Activated T-cell treated with anti-CD3 and anti-CD28 coated beads, Interleukin-2, amount 50 U/mL, for 1 hour (primary cell): ENCODE measurements at regions not wholly inside any gene's neighbourhood (a gene's known extent, or its start where the extent isn't known, plus 50 kb on each side); places are given as distances from the start of the nearest gene placed in this dataset.

Source experiments
- DNase-seq: peaks from one replicate; pipeline ENCODE4 v3.0.0-alpha.2; 2020

DNA sequence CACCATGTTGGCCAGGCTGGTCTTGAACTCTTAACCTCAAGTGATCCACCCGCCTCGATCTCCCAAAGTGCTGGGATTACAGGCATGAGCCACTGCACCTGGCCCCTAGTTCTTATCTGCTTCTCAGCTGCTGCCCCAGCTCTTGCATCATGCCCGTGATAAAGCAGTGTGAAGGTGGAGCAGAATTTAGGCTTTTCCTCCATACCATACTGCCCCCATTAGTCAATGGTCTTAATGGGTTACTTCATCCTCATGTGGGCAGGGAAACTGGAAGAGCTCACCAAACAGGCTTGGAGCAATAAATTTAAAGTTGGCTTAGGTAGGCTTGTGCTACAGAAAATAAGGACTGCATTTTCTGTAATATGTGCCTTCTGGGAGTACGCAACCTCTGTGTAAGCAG lies 636.9 kb upstream of the BOD1L1 start:
- DNase-seq: no peak

DNA sequence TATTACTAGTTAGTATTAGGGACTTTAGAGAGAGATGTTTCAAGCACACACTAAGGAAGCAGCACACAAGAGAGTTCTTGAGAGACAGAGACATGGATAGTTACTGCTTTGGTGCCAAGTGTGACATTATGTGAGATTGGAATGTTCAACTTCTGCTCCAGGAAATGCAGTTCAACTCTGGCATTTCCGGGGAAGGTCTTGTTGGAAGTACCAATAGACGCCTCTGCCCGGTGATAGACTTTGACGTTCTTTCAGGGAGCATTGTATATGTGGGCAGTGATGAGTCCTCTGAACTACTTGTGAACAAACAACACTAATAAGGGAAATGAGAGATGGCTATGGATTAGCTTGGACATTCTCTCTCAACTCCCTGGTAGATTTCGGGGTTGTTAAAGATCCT lies 638.1 kb upstream of the BOD1L1 start:
- DNase-seq: no peak

DNA sequence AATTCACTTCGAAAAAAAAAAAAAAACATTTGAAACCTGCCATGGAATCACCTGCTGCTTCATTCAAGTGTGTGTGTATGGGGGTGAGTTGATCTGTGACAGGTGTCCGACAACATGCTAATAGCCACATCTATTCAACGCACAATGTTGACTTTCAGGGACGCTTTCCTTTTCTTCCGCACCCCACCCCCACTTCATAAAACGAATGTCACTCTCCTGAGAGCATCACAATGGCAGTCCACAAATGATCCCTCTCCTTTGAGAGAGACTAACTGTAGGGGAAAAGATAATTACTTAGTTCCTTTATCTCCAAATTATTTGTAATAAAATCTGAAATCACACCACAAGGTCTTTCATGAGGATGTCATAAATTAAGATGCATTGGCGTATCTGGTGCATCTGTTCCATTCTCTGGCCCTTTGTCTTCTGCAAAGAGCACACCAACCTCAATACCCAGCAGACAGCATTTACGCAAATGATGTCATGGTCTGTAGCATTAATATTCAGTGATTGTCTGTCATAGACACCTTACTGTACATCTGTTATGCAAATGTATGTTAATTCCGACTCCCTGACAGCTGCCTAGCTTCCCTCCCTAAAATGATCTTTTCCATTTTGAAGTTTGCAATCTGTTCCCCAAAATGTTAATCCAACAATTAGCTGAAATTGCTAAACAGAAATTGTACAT lies 640.0 kb upstream of the BOD1L1 start:
- no peak for DNase-seq

DNA sequence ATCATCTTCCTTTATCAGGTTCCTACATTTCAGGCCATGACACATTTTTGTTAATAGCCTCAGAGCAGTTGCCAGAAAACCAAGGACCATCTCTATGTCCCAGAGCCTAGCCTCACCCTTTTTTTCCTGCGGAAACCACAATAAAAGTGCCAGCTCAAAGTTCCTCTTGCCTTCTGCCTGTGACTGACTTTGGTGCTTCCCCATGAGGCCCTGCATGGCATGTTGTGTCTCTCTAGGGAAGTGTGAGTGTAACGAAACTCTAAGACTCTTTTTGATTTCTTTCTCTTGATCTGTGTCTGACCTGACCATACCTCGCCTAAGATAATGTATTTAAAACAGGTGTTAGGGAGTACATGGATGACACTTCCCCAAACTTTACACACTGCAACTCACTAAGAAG lies 642.3 kb upstream of the BOD1L1 start:
- no peak for DNase-seq

DNA sequence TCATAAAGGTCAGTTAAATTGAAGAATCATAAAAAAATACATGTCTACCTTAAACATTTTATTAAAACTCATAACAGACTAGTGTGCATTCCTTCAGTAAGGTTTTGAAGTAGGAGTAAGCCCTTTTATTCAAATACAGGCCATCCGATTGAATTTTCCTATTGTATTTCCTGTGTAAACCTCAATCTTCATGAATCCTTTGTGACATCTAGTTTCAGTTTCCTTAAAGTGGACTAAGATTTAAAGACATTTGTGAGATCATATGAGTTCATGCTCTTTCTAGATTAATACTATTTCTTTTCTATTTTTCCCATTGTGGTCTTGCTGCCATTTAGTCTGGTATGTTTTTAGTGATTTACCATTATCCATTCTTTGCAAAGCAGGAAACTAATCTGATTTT lies 644.7 kb upstream of the BOD1L1 start:
- no peak for DNase-seq

DNA sequence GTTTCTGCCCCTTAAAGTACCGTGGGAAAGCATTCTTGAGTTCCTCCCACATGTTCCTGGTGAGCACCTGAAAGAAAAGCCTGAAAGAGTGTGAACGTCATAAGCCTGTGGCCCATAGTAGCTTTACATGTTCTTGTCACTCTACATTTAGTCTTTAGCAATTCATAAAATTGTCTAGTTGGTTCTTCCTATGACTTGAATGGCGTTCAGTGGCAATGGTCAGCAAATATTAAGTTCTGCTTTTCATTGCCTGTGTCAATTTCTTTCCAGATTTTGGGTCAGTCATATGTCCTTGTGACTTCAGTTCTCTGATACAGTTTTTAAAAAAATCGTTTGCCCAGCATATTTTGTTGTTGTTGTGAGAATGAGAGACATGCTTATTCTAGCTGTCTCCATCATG lies 650.0 kb upstream of the BOD1L1 start:
- no peak for DNase-seq

DNA sequence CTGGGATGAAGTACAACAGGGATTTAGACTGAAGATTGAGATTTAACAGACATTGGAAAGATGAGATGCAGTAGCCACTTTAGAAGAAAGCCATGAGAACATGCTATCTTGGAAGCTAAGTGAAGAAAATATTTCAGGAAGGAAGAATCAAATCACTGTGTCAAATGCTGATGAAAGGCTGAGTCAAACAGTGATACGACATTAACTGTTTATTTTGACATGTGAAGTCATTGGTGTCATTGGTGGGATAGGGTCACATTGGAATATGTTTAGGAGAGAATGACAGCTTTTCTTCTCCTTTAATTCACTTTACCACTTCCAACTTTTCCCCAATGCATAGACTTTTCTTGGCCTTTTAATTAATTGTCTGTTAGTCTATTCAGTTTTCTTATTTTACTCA lies 653.0 kb upstream of the BOD1L1 start:
- no peak for DNase-seq

DNA sequence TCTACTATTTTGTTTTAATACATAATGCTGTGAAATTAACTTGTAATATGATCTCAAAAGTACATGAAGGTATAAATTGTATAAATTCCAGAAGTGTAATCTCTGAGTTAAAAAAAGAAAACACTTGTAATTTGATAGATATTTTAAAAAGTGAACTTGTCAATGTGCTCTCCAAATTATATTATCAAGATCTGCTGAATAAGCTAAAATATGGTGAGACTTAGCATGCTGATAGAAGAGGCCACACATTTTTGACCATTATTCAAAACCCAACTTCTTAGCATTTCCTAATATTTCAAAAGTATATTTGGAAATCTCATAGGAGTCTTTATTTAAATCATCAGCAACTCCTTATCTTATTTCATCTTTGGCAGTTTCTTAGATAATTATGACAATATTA lies 657.1 kb upstream of the BOD1L1 start:
- no peak for DNase-seq

DNA sequence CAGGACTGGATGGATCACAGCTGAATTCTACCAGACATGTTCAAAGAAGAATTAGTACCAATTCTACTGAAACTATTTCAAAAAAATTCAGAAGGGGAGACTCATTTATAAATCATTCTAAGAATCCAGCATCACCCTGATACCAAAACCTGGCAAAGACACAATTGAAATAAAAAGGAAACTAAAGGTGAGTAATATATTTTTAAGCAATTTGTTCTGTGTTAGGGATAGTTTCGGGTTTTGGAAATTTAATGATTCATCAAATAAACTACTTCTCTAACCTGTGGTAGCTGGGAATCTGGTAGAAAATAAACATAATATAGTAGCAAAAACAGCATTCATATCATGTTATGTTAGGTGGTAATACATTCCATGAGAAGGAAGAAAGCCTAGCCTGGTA lies 662.2 kb upstream of the BOD1L1 start:
- DNase-seq: no peak

DNA sequence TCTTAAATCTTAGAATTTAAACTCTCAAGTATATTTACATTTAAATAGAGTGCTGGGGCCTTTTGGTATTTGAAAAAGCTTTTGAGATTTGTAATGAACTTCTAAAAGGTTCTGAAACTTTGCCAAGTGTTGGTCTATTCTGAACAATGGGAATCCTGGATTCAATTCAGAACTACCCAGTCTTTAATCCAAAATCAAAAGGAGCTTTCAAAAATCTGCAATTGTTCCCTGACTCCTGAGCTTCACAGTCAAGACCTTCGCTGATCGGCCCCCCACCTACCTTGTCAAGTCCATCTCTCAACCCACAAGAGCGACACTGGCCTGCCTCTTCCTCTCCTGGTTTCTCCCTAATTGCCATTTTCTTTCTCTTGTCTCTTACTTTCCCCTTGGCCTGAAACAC lies 666.1 kb upstream of the BOD1L1 start:
- no peak for DNase-seq

DNA sequence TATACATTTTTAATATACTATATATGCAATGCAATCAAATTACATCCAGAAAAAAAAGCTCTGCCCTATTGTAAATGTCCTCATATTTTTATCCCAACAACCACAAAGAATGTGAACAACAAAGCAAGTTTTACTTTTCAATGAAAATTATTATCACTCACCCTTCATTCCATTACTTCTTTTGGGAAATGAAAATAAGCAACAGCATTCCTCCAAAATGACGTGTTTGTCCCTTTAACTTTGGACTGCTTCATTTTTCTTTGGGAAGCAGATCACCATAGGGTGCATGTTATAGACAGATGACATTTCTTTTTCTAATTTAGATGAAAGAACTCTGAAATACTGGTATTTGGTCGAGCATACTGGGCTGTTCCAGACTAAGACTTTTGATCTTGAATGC lies 667.1 kb upstream of the BOD1L1 start:
- DNase-seq: no peak

DNA sequence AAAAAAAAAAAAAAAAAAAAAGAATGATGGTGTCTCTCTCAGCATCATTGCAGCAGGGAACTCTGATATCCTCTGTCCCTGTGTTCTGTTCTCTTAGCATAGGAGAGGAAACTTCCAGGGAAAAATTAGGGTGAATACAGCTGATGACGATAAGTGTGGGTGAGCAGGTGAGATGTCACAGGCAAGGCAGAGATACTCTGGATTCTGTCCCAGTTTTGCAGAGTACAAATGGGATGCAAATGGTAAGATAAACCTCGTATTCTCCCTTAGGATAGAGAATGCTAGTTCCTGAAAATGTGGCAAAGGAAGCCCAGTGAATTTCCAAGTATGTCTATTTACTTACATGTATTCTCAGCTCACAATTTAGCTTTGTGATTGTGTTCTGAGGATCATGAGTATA lies 671.6 kb upstream of the BOD1L1 start:
- DNase-seq: no peak

DNA sequence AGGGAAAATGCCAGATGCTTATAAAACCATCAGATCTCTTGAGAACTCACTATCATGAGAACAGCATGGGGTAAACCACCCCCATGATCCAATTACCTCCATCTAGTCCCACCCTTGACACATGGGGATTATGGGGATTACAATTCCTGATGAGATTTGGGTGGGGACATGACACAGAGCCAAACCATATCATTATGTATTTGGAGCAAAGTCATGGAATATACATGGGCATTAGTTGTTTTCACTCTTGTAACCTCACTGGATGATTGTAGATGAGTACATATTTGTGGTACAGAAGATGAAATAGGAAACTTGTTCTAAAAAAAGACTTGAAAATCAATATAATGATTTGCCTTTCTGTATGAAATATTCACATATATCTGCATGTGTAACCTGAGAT lies 674.5 kb upstream of the BOD1L1 start:
- DNase-seq: no peak

DNA sequence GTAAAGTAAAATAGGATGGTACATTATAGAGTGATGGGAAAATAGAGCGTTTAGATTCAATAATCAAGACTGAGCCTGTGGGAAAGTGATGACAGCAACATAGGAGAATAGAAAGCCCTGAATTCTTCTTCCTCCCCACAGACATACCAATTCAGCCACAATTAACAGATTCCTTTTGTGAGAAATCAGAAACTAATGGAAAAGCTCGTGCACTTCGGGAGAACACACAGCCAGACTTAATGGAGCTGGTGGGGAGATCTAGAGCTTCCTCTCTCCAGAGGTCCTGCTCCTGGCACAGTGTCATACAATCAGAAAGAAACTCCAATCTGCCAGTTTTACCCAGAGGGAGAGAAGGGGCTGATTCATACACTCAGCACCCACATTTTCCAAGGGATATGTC lies 676.3 kb upstream of the BOD1L1 start:
- DNase-seq: no peak

DNA sequence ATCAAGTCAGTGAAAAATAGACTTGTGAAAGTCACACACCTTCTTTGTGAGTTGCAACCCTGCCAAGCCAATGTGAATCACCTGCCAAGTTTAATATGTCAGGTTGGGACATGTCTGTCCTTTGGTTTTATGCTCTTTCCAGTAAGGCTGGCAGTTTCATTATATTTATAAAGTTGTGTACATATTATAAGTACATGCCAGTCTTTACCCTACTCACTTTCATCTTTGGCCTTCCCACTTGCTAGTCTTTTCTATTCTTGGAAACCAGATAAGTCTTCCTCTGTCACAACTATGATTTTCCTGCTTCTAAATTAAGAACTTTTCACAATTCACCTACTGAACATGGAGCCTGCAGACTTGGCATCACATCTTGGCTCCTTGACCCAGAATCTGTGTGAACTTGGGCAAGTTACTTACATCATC lies 680.7 kb upstream of the BOD1L1 start:
- no peak for DNase-seq

DNA sequence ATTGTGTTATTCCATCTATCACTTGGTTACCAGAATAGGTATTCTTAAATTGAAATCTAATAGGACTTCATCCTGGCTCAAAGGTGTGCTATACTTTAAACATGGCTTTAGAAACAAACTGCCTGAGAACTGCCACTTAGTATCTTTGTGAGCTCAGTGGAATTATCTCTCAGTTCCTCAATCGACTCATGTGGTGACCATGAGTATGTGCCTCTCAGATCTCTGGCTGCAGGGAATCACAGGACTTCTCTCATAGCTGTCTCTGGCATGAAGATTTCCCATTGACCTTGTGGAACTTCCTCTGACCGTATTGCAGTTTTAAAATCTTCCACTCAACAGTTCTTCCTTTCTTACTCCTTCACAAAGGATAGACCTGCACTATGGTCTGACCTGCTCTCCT lies 681.9 kb upstream of the BOD1L1 start:
- no peak for DNase-seq

DNA sequence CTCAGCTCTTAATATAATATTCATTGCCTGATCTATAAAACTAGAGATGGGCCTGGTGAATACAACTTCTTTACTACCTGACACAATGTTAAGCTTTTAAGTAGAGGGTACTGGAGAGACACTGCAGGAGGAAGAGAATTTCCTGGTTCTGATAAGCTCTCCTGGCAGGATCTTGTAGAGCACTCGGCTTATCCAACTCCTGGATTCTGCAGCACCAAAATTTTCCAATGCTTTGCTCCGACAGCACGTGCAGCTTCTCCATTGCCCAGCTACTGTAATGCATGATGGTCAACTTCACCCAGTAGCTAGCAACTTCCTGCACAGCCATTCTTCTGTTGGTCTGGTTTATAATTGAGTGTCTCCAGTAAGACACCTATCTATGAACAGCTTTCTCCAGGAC lies 686.2 kb upstream of the BOD1L1 start:
- no peak for DNase-seq

DNA sequence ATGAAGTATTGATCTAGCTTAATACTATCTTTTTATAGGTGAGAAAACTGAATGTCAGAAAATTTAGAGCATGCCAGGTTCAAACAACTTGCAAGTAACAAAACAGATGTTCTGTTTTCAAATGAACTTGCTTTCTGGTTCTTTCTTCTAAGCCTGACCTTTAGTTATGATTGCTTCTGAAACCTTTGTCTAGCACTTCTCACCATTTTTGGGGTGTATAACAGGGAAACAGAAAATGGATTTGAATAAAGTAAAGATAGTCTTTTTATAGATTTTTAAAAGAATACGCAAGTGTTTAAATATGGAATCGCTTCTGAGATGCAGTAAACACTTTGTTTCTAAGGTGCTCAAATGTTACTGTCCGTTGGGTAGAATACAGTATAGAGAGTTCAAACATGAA lies 687.2 kb upstream of the CPEB2 start:
- no peak for DNase-seq

DNA sequence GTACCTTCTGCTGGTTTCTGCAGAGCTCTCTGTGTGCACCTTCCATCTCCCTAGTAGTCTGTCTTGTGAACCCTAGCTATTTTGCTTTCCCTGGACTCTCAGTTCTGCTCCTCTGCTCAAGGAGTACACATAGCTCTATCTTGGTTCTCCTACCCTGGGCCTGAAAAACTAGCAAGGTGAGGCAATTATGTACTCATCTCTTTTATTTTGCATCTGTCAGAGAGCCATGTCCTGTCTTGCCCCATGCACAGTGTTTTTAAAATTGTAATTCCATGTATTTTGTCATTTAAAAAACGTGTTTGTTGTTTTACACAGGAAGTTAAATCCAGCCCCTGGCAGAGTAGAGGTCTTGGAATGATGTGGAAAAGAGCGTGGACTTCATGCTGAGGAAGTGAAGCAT lies 684.9 kb upstream of the CPEB2 start:
- DNase-seq: no peak

DNA sequence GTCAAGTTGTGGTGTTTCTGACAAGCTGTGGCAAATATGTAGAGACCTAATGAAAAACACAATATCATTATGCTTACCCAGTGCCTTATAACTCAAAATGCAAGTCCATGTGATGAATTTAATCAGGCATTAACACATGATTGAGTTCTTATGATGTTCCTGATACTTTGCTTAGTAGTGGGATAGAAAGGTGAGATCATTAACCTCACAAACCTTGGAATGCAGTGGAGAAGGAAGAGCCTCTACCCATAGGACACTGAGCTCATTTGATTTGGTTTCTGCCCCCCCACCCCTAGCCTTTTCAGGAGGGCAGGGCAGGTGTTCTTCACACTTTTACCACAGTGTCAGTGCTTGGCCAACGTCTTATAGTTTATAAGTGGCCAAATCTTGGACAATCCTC lies 683.6 kb upstream of the CPEB2 start:
- no peak for DNase-seq

DNA sequence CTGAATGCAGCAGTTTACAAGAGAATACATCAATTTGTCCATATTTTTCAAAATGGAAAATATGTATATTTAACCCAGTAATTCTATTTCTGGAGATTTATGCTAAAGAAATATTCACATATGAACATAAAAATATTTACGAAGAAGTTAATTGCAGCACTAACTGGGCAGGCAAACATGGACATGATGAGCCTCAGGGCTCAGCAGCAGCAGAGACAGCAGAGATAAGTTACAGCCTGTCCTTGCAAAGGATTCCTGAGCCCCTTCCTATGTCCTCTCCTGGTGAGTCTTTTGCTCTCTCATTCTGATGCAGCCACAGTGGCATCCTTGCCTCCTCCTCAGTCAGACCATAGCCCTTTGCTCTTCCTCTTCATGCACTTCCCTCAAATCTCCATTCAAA lies 680.6 kb upstream of the CPEB2 start:
- no peak for DNase-seq

DNA sequence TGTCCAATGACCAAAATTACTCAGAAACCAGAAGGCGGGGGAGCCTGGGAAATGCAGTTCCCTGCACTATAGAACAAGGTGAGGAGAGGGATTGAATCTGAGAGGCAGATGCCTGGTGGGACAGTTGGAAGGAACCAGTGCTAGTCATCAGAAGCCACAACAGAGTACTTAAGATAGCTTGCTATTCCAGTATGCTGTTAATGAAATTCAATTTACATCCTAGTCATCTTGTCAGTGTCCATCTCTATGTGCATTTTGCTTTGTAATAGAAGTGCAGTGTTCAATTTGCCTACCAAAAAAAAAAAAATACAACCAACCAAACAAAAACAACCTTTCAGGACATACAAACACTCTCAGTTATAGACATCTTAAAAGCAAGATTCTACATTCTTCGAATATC lies 679.1 kb upstream of the CPEB2 start:
- DNase-seq: no peak

DNA sequence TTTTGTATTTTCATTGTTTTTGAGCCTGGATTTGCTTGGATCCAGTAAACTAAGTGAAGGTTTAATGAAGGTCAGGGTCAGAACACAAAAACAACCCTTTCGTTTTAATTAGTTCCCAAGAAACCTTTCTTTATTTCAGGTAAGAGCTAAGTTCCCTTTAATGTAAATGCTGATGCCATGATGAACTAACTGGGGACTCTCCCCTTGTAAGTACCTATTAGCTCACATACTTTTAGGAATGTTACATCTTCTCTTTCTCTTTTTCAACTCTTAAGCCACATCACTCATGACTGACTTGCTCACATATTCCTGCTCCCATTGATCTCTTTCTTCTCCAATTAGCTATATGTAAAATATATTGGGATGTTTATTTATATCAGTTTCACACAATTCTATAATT lies 673.1 kb upstream of the CPEB2 start:
- no peak for DNase-seq

DNA sequence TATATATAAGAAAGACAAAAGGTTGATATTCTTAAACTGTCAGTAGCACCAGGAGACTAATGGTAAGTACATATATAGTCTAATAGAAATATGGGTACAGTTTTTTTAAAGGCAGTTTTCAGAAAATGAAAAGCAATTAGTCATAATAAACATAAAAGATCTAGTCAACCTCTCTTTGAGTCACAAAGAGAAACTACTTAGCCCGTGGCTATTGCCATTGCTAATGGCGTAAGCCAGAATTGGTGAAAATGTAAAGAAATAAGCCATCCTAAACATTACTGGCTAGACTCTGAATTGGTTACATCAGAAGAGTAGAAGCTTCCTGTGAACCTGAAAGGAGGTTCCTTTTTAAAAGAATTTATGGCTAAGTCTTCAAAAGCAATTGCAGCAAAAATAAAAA lies 668.7 kb upstream of the CPEB2 start:
- DNase-seq: no peak

DNA sequence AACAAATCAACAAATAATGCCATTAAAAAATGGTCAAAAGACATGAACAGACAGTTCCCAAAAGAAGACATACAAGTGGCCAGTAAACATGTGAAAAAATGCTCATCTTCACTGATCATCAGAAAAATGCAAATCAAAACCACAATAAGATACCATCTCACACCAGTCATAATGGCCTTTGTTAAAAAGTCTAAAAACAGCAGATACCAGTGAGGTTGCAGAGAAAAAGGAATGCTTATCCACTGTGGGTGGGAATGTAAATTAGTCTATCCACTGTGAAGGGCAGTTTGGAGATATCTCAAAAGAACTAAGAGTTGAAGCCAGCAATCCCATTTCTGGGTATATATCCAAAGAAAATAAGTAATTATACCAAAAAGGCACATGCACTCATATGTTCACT lies 668.1 kb upstream of the CPEB2 start:
- no peak for DNase-seq

DNA sequence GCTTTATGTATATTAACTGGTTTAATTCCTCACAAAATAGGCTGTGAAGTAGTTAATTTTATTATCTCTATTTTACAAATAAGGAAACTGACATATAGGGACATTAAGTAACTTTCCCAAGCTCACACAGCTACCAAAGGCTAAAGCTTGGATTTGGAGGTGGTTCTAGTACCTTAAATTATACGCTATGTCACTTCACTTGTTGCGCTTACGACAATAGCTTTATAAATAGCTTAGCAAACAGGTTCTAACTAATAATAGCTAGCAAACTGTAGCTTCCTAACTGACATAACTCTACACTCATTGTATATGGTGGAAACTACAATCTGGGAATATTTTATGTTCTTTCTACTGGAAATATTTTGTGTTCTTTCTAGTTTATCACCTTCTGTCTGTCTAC lies 666.4 kb upstream of the CPEB2 start:
- no peak for DNase-seq
